ENCODE measurements at regions not wholly inside any gene's neighbourhood (a gene's known extent, or its start where the extent isn't known, plus 50 kb on each side); places are given as distances from the start of the nearest gene placed in this dataset.

DNA sequence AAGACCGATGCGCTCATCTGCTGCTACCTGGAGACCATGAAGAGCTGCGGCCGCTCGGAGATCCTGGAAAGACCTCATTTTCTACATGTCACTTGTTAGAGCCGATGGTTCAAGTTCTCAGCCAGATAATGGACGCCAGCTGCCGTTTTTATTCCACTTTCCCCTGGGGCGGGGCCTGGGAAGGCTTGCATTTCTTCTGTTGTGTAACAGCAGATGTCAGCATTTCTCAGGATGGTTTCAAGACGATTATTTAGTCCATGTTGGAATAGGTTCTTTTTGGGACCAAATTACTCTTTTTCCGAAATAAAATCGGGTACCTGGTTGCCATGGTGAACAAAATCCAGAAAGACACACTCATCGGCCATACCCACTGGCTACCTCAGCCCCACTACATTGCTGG lies 1418.3 kb downstream of the CDH11 start:
- TF ChIP-seq CTCF (IDR thresholded peaks at IDR 0.05; ENCODE audit: extremely low read depth, low read depth, low read length) = no peak
- no peak overlapping the region for H3K4me2 ChIP-seq (ENCODE audit: insufficient read depth, low read length)
- H2AFZ ChIP-seq (ENCODE audit: low read length) = no peak overlapping the region
- no peaks in the 10 kb centered on the region for H3K36me3 ChIP-seq (ENCODE audit: insufficient read depth, low read length)
- no peaks in the 10 kb centered on the region for H3K9me3 ChIP-seq (ENCODE audit: low read depth, low read length)
- no peak overlapping the region for H3K4me3 ChIP-seq (ENCODE audit: insufficient read depth, low read length)
- H3K79me2 ChIP-seq (ENCODE audit: insufficient read depth, low read length) = no peaks in the 10 kb centered on the region
- DNase-seq (ENCODE audit: insufficient read length, low spot score, missing footprints) = no peak
- H3K27ac ChIP-seq (ENCODE audit: low read depth, low read length) = no peak overlapping the region
- H4K20me1 ChIP-seq (ENCODE audit: insufficient read depth, low read length) = no peaks in the 10 kb centered on the region
- H3K27me3 ChIP-seq (ENCODE audit: insufficient read depth, low read length) = no peaks in the 10 kb centered on the region
- H3K4me1 ChIP-seq (ENCODE audit: insufficient read depth, low read length) = no peaks in the 10 kb centered on the region

- no peak overlapping the region for H3K4me2 ChIP-seq (ENCODE audit: insufficient read depth, low read length)
- no peak overlapping the region for H3K4me3 ChIP-seq (ENCODE audit: insufficient read depth, low read length)
- H3K4me1 ChIP-seq (ENCODE audit: insufficient read depth, low read length) = no peaks in the 10 kb centered on the region
- TF ChIP-seq CTCF (IDR thresholded peaks at IDR 0.05; ENCODE audit: extremely low read depth, low read depth, low read length) = no peak
- H4K20me1 ChIP-seq (ENCODE audit: insufficient read depth, low read length) = no peaks in the 10 kb centered on the region
- H3K9me3 ChIP-seq (ENCODE audit: low read depth, low read length) = no peaks in the 10 kb centered on the region
- no peaks in the 10 kb centered on the region for H3K36me3 ChIP-seq (ENCODE audit: insufficient read depth, low read length)
- no peaks in the 10 kb centered on the region for H3K27me3 ChIP-seq (ENCODE audit: insufficient read depth, low read length)
- no peak overlapping the region for H3K27ac ChIP-seq (ENCODE audit: low read depth, low read length)
- H2AFZ ChIP-seq (ENCODE audit: low read length) = no peak overlapping the region
- H3K79me2 ChIP-seq (ENCODE audit: insufficient read depth, low read length) = no peaks in the 10 kb centered on the region
- no peak for DNase-seq (ENCODE audit: insufficient read length, low spot score, missing footprints)
Measured at GRCh38 chr16:63702981-63703590, 1418.8 kb downstream of the CDH11 start.

GRCh38 chr16:63697736-63698135 lies 1424.1 kb downstream of the CDH11 start:
- no peak overlapping the region for H3K27ac ChIP-seq (ENCODE audit: low read depth, low read length)
- DNase-seq (ENCODE audit: insufficient read length, low spot score, missing footprints) = no peak
- no peak overlapping the region for H2AFZ ChIP-seq (ENCODE audit: low read length)
- no peaks in the 10 kb centered on the region for H3K79me2 ChIP-seq (ENCODE audit: insufficient read depth, low read length)
- no peak overlapping the region for H3K4me2 ChIP-seq (ENCODE audit: insufficient read depth, low read length)
- no peaks in the 10 kb centered on the region for H3K4me1 ChIP-seq (ENCODE audit: insufficient read depth, low read length)
- TF ChIP-seq CTCF (IDR thresholded peaks at IDR 0.05; ENCODE audit: extremely low read depth, low read depth, low read length) = no peak
- no peaks in the 10 kb centered on the region for H3K36me3 ChIP-seq (ENCODE audit: insufficient read depth, low read length)
- no peaks in the 10 kb centered on the region for H4K20me1 ChIP-seq (ENCODE audit: insufficient read depth, low read length)
- no peaks in the 10 kb centered on the region for H3K9me3 ChIP-seq (ENCODE audit: low read depth, low read length)
- no peak overlapping the region for H3K4me3 ChIP-seq (ENCODE audit: insufficient read depth, low read length)
- no peaks in the 10 kb centered on the region for H3K27me3 ChIP-seq (ENCODE audit: insufficient read depth, low read length)

DNA sequence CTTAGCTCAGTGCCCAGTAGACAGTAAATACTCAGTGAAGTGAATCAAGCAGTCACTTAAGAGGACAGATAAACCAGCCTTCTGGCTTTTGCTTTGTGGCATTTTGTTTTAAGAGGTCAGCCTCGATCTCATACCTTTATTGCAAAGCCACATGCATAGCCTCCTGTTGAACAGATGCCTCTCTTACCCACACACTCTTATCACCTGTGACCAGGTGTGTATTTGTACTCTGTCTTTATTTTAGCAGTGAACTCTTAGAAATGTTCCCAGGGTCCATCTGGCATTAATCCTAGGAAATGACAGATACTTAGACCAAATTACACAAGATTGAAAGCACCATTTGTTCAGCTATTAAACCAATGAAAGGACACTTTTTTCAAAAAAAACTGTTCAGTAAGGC lies 1426.5 kb downstream of the CDH11 start:
- no peak overlapping the region for H3K4me2 ChIP-seq (ENCODE audit: insufficient read depth, low read length)
- no peaks in the 10 kb centered on the region for H3K9me3 ChIP-seq (ENCODE audit: low read depth, low read length)
- no peak for DNase-seq (ENCODE audit: insufficient read length, low spot score, missing footprints)
- H4K20me1 ChIP-seq (ENCODE audit: insufficient read depth, low read length) = no peaks in the 10 kb centered on the region
- no peaks in the 10 kb centered on the region for H3K36me3 ChIP-seq (ENCODE audit: insufficient read depth, low read length)
- H2AFZ ChIP-seq (ENCODE audit: low read length) = no peak overlapping the region
- no peaks in the 10 kb centered on the region for H3K79me2 ChIP-seq (ENCODE audit: insufficient read depth, low read length)
- H3K4me1 ChIP-seq (ENCODE audit: insufficient read depth, low read length) = no peaks in the 10 kb centered on the region
- H3K4me3 ChIP-seq (ENCODE audit: insufficient read depth, low read length) = no peak overlapping the region
- no peak overlapping the region for H3K27ac ChIP-seq (ENCODE audit: low read depth, low read length)
- no peak for TF ChIP-seq CTCF (IDR thresholded peaks at IDR 0.05; ENCODE audit: extremely low read depth, low read depth, low read length)
- H3K27me3 ChIP-seq (ENCODE audit: insufficient read depth, low read length) = no peaks in the 10 kb centered on the region

Data from osteoblast (primary cell).